BJ (cell line): ENCODE measurements at regions not wholly inside any gene's neighbourhood (a gene's known extent, or its start where the extent isn't known, plus 50 kb on each side); places are given as distances from the start of the nearest gene placed in this dataset.

Source experiments
- CTCF ChIA-PET: fragments of 350-600 bp; formaldehyde crosslinking; extraction: SDS; loops from one replicate; lab custom pipeline; 2021; ENCODE audit warnings: antibody characterized with exemption, inconsistent platforms; lab: Yijun Ruan, JAX
- POLR2A ChIA-PET: fragments of 300-600 bp; sonication (Branson Sonifier 250); formaldehyde crosslinking; extraction: SDS; loops from one replicate; lab custom pipeline; 2021; ENCODE audit warnings: antibody characterized with exemption; lab: Charles Lee
- DNase-seq: peaks from one replicate; pipeline ENCODE4 v3.0.0-alpha.2; 2011; ENCODE audit warnings: low read depth
- H3K27me3 ChIP-seq: 2 replicates; pipeline ENCODE4 v1.6.0; 2011; ENCODE audit warnings: low read length; ENCODE audit not compliant: control insufficient read depth, insufficient read depth
- H3K36me3 ChIP-seq: 2 replicates; pipeline ENCODE4 v1.5.1; 2011; ENCODE audit warnings: low read length; ENCODE audit not compliant: control insufficient read depth, insufficient read depth
- H3K4me3 ChIP-seq: 2 replicates; pipeline ENCODE4 v1.5.1; 2011; ENCODE audit warnings: low read depth, mild to moderate bottlenecking, control low read depth, low read length
- TF ChIP-seq, protein P1 (sequence below): IDR thresholded peaks from 2 replicates; pipeline ENCODE4 v1.5.1; 2011; ENCODE audit warnings: low read depth, mild to moderate bottlenecking, control low read depth, inconsistent platforms, low read length, moderate library complexity; ENCODE audit not compliant: insufficient read depth

- Histone ChIP-seq H3K4me3 (no peak overlapping the region), H3K36me3 (no peaks in the 10 kb centered on the region), H3K27me3 (no peaks in the 10 kb centered on the region)
- ChIA-PET CTCF (no interaction called here), POLR2A (no interaction called here)
- TF ChIP-seq, protein P1, sequence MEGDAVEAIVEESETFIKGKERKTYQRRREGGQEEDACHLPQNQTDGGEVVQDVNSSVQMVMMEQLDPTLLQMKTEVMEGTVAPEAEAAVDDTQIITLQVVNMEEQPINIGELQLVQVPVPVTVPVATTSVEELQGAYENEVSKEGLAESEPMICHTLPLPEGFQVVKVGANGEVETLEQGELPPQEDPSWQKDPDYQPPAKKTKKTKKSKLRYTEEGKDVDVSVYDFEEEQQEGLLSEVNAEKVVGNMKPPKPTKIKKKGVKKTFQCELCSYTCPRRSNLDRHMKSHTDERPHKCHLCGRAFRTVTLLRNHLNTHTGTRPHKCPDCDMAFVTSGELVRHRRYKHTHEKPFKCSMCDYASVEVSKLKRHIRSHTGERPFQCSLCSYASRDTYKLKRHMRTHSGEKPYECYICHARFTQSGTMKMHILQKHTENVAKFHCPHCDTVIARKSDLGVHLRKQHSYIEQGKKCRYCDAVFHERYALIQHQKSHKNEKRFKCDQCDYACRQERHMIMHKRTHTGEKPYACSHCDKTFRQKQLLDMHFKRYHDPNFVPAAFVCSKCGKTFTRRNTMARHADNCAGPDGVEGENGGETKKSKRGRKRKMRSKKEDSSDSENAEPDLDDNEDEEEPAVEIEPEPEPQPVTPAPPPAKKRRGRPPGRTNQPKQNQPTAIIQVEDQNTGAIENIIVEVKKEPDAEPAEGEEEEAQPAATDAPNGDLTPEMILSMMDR: no peak
- DNase-seq: no peak
Observed at GRCh38 chr16:52958951-52959350, 93.7 kb downstream of the CHD9NB start.

DNA sequence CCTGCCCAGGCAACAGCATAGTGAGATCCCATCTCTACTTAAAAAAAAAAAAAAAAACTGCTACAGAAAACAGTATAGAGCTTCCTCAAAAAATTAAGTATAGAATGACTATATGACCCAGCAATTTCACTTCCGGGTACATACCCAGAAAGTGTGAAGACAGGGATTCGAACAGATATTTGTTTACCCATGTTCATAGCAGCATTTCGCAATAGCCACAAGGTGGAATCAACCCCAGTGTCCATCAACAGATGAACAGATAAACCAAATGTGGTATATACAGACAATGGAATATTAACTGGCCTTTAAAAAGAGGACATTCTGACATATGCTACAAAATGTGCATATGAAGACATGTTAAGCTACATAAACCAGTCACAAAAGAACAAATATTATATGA is 95.5 kb downstream of the CHD9NB start:
- H3K4me3 ChIP-seq: no peak overlapping the region
- TF ChIP-seq, protein P1: no peak
- no peak for DNase-seq
- no peaks in the 10 kb centered on the region for H3K36me3 ChIP-seq
- POLR2A ChIA-PET: no interaction called here
- no peaks in the 10 kb centered on the region for H3K27me3 ChIP-seq
- CTCF ChIA-PET: no interaction called here

- no peak for DNase-seq
- TF ChIP-seq, protein P1: no peak
- Histone ChIP-seq H3K36me3 (no peaks in the 10 kb centered on the region), H3K4me3 (no peak overlapping the region), H3K27me3 (no peaks in the 10 kb centered on the region)
- POLR2A ChIA-PET: no interaction called here
- CTCF ChIA-PET: no interaction called here
Observed at GRCh38 chr16:52956044-52956443, 96.7 kb downstream of the CHD9NB start.

DNA sequence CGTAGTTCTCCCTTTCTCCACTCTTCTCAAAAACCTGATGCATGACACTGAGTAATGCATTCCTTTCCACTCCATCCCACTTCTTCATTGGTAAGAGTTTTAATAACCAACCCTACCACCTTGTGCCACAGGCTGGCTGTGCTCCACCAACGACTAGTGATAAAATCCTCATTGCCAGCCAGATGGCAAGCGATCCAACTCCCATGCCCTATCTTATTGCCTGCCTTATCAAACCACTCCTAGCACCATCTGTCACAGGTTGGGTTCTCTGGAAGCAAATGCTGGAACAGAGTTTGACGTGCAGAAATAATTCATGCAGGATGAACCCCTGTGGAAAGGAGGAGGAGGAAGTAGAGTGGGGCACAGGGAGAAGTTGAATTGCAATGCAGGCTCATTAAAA is 99.5 kb downstream of the CHD9NB start:
- ChIA-PET POLR2A (no interaction called here), CTCF (interaction anchor here (1.0 kb wide), 1 partner anchor 10 kb away, joined by 3 read pairs; no protein-coding TSS in a partner anchor)
- Histone ChIP-seq H3K36me3 (no peaks in the 10 kb centered on the region), H3K4me3 (no peak overlapping the region), H3K27me3 (no peaks in the 10 kb centered on the region)
- TF ChIP-seq, protein P1: no peak
- DNase-seq: no peak

DNA sequence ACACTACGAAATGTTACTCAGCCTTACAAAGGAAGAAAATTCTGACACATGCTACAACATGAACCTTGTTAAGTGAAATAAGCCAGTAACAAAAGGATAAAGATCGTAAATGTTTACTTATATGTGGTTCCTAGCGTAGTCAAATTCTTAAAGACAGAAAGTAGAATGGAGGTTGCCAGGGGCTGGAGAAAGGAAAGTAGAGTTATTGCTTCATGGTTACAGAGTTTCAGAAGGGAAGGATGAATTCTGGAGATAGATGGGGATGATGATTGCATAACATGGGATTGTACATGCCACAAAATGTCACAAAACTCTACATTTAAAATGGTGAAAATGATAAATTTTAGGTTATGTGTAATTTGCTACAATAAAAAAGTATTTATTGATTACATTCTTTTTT is 103.8 kb downstream of the CHD9NB start:
- Histone ChIP-seq H3K27me3 (no peaks in the 10 kb centered on the region), H3K36me3 (no peaks in the 10 kb centered on the region), H3K4me3 (no peak overlapping the region)
- ChIA-PET POLR2A (no interaction called here), CTCF (no interaction called here)
- DNase-seq: no peak
- TF ChIP-seq, protein P1: no peak
